PC-3 (cell line): ENCODE measurements at regions not wholly inside any gene's neighbourhood (a gene's known extent, or its start where the extent isn't known, plus 50 kb on each side); places are given as distances from the start of the nearest gene placed in this dataset.

Experiments used
- ATAC-seq: fragments of 200-7000 bp; cut with Tn5 transposase; 2 replicates; pipeline ENCODE4 v1.9.1; 2020; ENCODE audit warnings: mild to moderate bottlenecking, moderate library complexity
- BruUV-seq: library from RNA; stranded (reverse); fragments of 400-500 nt; replicated peaks from 2 replicates; lab custom pipeline; 2021; lab: Mats Ljungman, UMichigan
- CTCF ChIA-PET: fragments of 300-600 bp; sonication (Branson Sonifier 250); formaldehyde crosslinking; loops from one replicate; lab custom pipeline; 2022; ENCODE audit warnings: antibody characterized with exemption; lab: Charles Lee
- POLR2A ChIA-PET: fragments of 300-600 bp; sonication (Branson Sonifier 250); formaldehyde crosslinking; loops from one replicate; lab custom pipeline; 2022; ENCODE audit warnings: antibody characterized with exemption; ENCODE audit not compliant: unreplicated experiment; lab: Charles Lee
- DNase-seq: peaks from one replicate; pipeline ENCODE4 v3.0.0-alpha.2; 2015
- H2AFZ ChIP-seq: fragments of 300-600 bp; sonication (generic); 2 replicates; pipeline ENCODE4 v1.6.0; 2016; ENCODE audit warnings: antibody characterized with exemption, low read length
- H3F3A ChIP-seq: fragments of 300-600 bp; sonication (generic); one replicate; pipeline ENCODE4 v1.6.0; 2017; ENCODE audit warnings: antibody characterized with exemption, low read length, control low read depth, mild to moderate bottlenecking; ENCODE audit not compliant: unreplicated experiment
- H3K27ac ChIP-seq: fragments of 300-600 bp; sonication (generic); 2 replicates; pipeline ENCODE4 v1.5.1; 2016; ENCODE audit warnings: mild to moderate bottlenecking, low read length
- H3K27me3 ChIP-seq: fragments of 300-600 bp; sonication (generic); 2 replicates; pipeline ENCODE4 v1.6.1; 2016; ENCODE audit warnings: low read length, mixed read lengths
- H3K36me3 ChIP-seq: fragments of 300-600 bp; sonication (generic); 2 replicates; pipeline ENCODE4 v1.6.1; 2016; ENCODE audit warnings: low read depth, mixed run types, low read length, mixed read lengths
- H3K4me1 ChIP-seq: fragments of 300-600 bp; sonication (generic); 2 replicates; pipeline ENCODE4 v1.5.1; 2016; ENCODE audit warnings: low read length; ENCODE audit not compliant: insufficient read depth
- H3K4me2 ChIP-seq: fragments of 300-600 bp; sonication (generic); 2 replicates; pipeline ENCODE4 v1.6.0; 2016; ENCODE audit warnings: low read length
- H3K4me3 ChIP-seq: fragments of 300-600 bp; sonication (generic); 2 replicates; pipeline ENCODE4 v1.5.1; 2016; ENCODE audit warnings: mild to moderate bottlenecking, low read length, mixed read lengths
- H3K79me2 ChIP-seq: fragments of 300-600 bp; sonication (generic); 2 replicates; pipeline ENCODE4 v1.6.1; 2017; ENCODE audit warnings: low read length, mixed read lengths
- H3K9ac ChIP-seq: fragments of 300-600 bp; sonication (generic); 2 replicates; pipeline ENCODE4 v1.6.0; 2016; ENCODE audit warnings: mild to moderate bottlenecking, low read length
- H3K9me2 ChIP-seq: fragments of 300-600 bp; sonication (generic); replicated peaks from 2 replicates; pipeline ENCODE4 v1.6.1; 2016; ENCODE audit warnings: mixed run types, low read length, mixed read lengths
- H3K9me3 ChIP-seq: fragments of 300-600 bp; sonication (generic); 2 replicates; pipeline ENCODE4 v1.6.1; 2016; ENCODE audit warnings: low read length, mixed read lengths
- H4K20me1 ChIP-seq: fragments of 300-600 bp; sonication (generic); 2 replicates; pipeline ENCODE4 v1.6.1; 2016; ENCODE audit warnings: low read length, mixed read lengths
- EZH2 ChIP-seq: fragments of 300-600 bp; sonication (generic); IDR thresholded peaks from one replicate; pipeline ENCODE4 v1.6.1; 2017; ENCODE audit warnings: antibody characterized with exemption, mild to moderate bottlenecking, low read length; ENCODE audit not compliant: unreplicated experiment
- EZH2phosphoT487 ChIP-seq: fragments of 300-600 bp; sonication (generic); IDR thresholded peaks from 2 replicates; pipeline ENCODE4 v1.6.1; 2018; ENCODE audit warnings: mild to moderate bottlenecking, antibody characterized with exemption, low read length, borderline replicate concordance
- intact Hi-C: fragments of 100-400 bp; cut with micrococcal nuclease; formaldehyde crosslinking; loops from 2 replicates; pipeline ENCODE4 v1.9.0; 2023
- TF ChIP-seq, protein P1 (sequence below): fragments of 300-600 bp; sonication (generic); conservative IDR thresholded peaks from 2 replicates; pipeline ENCODE4 v1.5.1; 2017; ENCODE audit warnings: antibody characterized with exemption, low read depth, mild to moderate bottlenecking, low read length

DNA sequence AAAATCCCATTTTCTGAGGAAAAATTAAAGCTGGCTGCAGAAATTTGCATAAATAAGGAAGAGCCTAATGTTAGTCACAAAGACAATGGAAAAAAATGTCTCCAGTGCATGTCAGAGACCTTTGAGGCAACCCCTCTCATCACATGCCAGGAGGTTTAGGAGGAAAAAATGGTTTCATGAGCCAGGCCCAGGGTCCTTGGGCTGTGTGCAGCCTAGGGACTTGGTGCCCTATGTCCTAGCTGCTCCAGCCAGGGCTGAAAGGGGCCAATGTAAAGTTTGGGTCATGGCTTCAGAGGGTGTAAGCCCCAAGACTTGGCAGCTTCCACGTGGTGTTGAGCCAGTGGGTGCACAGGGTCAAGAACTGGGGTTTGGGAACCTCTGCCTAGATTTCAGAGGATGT lies 1252.6 kb downstream of the PCDH9 start:
- H3K27me3 ChIP-seq, result no peaks in the 10 kb centered on the region
- H3K79me2 ChIP-seq, result no peaks in the 10 kb centered on the region
- H2AFZ ChIP-seq, result no peak overlapping the region
- H3K9me2 ChIP-seq, result no peaks in the 10 kb centered on the region
- H3K9me3 ChIP-seq, result no peaks in the 10 kb centered on the region
- no TSS peak for BruUV-seq
- CTCF ChIA-PET, result no interaction called here
- TF ChIP-seq EZH2, result no peak
- TF ChIP-seq EZH2phosphoT487, result no peak
- TF ChIP-seq, protein P1, sequence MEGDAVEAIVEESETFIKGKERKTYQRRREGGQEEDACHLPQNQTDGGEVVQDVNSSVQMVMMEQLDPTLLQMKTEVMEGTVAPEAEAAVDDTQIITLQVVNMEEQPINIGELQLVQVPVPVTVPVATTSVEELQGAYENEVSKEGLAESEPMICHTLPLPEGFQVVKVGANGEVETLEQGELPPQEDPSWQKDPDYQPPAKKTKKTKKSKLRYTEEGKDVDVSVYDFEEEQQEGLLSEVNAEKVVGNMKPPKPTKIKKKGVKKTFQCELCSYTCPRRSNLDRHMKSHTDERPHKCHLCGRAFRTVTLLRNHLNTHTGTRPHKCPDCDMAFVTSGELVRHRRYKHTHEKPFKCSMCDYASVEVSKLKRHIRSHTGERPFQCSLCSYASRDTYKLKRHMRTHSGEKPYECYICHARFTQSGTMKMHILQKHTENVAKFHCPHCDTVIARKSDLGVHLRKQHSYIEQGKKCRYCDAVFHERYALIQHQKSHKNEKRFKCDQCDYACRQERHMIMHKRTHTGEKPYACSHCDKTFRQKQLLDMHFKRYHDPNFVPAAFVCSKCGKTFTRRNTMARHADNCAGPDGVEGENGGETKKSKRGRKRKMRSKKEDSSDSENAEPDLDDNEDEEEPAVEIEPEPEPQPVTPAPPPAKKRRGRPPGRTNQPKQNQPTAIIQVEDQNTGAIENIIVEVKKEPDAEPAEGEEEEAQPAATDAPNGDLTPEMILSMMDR, result no peak
- H3K9ac ChIP-seq, result no peak overlapping the region
- no peak overlapping the region for H3K4me3 ChIP-seq
- ATAC-seq (no peak), DNase-seq (no peak)
- H4K20me1 ChIP-seq, result no peaks in the 10 kb centered on the region
- no peaks in the 10 kb centered on the region for H3K36me3 ChIP-seq
- H3K27ac ChIP-seq, result no peak overlapping the region
- intact Hi-C loops, result no loop called here
- H3K4me2 ChIP-seq, result no peak overlapping the region
- H3F3A ChIP-seq, result no peaks in the 10 kb centered on the region
- no peaks in the 10 kb centered on the region for H3K4me1 ChIP-seq
- POLR2A ChIA-PET, result no interaction called here

DNA sequence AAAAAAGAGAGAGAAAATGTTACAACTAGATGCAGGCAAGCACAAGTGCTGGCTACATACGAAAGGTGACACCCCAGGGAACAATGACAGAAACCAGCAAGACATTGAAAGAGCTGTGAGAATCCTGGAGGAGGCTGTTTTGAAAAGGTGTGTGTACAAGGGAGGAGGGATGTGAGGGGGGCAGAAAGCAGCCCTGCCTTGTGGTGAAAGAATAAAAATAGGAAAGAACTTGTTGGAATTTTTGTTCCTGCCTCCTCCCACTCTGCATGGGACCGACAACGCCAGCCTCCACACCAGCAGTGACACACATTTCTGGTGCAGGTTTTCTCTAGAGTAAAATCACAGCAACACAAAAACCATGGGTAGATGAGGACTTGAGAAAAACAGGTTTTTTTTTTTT lies 1258.6 kb downstream of the PCDH9 start:
- H3K27ac ChIP-seq, result no peak overlapping the region
- ATAC-seq (no peak), DNase-seq (no peak)
- H3F3A ChIP-seq, result no peaks in the 10 kb centered on the region
- H2AFZ ChIP-seq, result no peak overlapping the region
- no peaks in the 10 kb centered on the region for H4K20me1 ChIP-seq
- TF ChIP-seq, protein P1, result no peak
- TF ChIP-seq EZH2, result no peak
- no peak for TF ChIP-seq EZH2phosphoT487
- H3K27me3 ChIP-seq, result no peaks in the 10 kb centered on the region
- no peaks in the 10 kb centered on the region for H3K9me3 ChIP-seq
- H3K4me1 ChIP-seq, result no peaks in the 10 kb centered on the region
- CTCF ChIA-PET, result no interaction called here
- H3K9me2 ChIP-seq, result no peaks in the 10 kb centered on the region
- no peak overlapping the region for H3K4me3 ChIP-seq
- POLR2A ChIA-PET, result no interaction called here
- no peaks in the 10 kb centered on the region for H3K79me2 ChIP-seq
- intact Hi-C loops, result no loop called here
- H3K4me2 ChIP-seq, result no peak overlapping the region
- BruUV-seq, result no TSS peak
- no peaks in the 10 kb centered on the region for H3K36me3 ChIP-seq
- H3K9ac ChIP-seq, result no peak overlapping the region

DNA sequence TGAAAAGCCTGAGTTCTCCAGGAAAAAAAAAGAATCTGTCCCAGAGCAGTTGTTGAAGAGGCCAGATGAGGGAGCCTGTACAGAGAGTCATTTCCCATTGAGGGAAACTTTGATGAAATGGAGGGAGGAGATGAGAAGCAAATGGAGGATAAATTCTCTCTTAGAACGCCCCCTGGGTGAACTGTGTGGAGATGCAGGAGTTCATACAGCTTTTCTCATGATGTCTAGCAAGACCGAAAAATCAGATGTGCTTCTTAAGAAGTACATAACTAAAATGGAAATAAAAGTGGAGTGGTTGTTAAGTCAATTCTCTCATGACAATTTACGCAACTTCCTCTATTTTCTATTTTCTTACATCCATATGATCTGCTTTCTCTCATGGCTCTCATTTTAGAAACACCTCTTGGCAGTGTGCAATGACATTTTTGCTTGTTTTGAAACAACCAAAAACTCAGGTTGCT lies 1263.1 kb downstream of the PCDH9 start:
- no peak overlapping the region for H3K4me3 ChIP-seq
- no peaks in the 10 kb centered on the region for H3F3A ChIP-seq
- H3K9me3 ChIP-seq, result no peaks in the 10 kb centered on the region
- no peaks in the 10 kb centered on the region for H3K36me3 ChIP-seq
- ChIA-PET CTCF (interaction anchor here (0.7 kb wide), 1 partner anchor 652 kb away, joined by 3 read pairs; no protein-coding TSS in a partner anchor), POLR2A (no interaction called here)
- BruUV-seq, result no TSS peak
- peaks cover 6% of the 10 kb centered on the region for H3K4me1 ChIP-seq
- H3K79me2 ChIP-seq, result no peaks in the 10 kb centered on the region
- DNase-seq (peak; percentile 71), ATAC-seq (peak; percentile 42; the same call in 1 of the 2 replicates)
- TF ChIP-seq, protein P1, result peak; percentile 80
- TF ChIP-seq EZH2, result no peak
- no peak overlapping the region for H3K9ac ChIP-seq
- H3K27ac ChIP-seq, result no peak overlapping the region
- H3K4me2 ChIP-seq, result no peak overlapping the region
- H2AFZ ChIP-seq, result peak overlapping the region; percentile 61; the same call in 1 of the 2 replicates
- H4K20me1 ChIP-seq, result no peaks in the 10 kb centered on the region
- no peaks in the 10 kb centered on the region for H3K9me2 ChIP-seq
- intact Hi-C loops, result no loop called here
- no peaks in the 10 kb centered on the region for H3K27me3 ChIP-seq
